ENCODE measurements at regions not wholly inside any gene's neighbourhood (a gene's known extent, or its start where the extent isn't known, plus 50 kb on each side); places are given as distances from the start of the nearest gene placed in this dataset.

- TF ChIP-seq TCF12 (IDR thresholded peaks at IDR 0.05; ENCODE audit: low read depth) (no peak), USF1 (IDR thresholded peaks at IDR 0.05) (no peak), FOXM1 (IDR thresholded peaks at IDR 0.05; ENCODE audit: borderline replicate concordance, low read depth) (no peak)
Measured at GRCh38 chr2:184534986-184535385, 63.3 kb upstream of the ZNF804A start.

GRCh38 chr2:184540246-184540789 is 58.0 kb upstream of the ZNF804A start:
- TF ChIP-seq EP300 (IDR thresholded peaks at IDR 0.05; ENCODE audit: borderline replicate concordance) (no peak), NFIC (IDR thresholded peaks at IDR 0.05) (no peak), YY1 (IDR thresholded peaks at IDR 0.05; ENCODE audit: low read depth) (no peak), USF1 (IDR thresholded peaks at IDR 0.05) (no peak), TEAD4 (IDR thresholded peaks at IDR 0.05) (no peak), FOXM1 (IDR thresholded peaks at IDR 0.05; ENCODE audit: borderline replicate concordance, low read depth) (no peak), TCF12 (IDR thresholded peaks at IDR 0.05; ENCODE audit: low read depth) (no peak), CREB1 (IDR thresholded peaks at IDR 0.05; ENCODE audit: low read depth) (no peak), TAF1 (IDR thresholded peaks at IDR 0.05; ENCODE audit: low read depth) (no peak), CEBPB (IDR thresholded peaks at IDR 0.05) (no peak), ZBTB7A (IDR thresholded peaks at IDR 0.05; ENCODE audit: low read depth) (no peak)

- no peak for TF ChIP-seq EP300 (IDR thresholded peaks at IDR 0.05; ENCODE audit: borderline replicate concordance)
- no peak for TF ChIP-seq TAF1 (IDR thresholded peaks at IDR 0.05; ENCODE audit: low read depth)
- TF ChIP-seq CEBPB (IDR thresholded peaks at IDR 0.05) = no peak
- no peak for TF ChIP-seq REST (IDR thresholded peaks at IDR 0.05; ENCODE audit: low read depth)
- TF ChIP-seq FOXM1 (IDR thresholded peaks at IDR 0.05; ENCODE audit: borderline replicate concordance, low read depth) = no peak
- TF ChIP-seq EGR1 (IDR thresholded peaks at IDR 0.05) = no peak
- no peak for TF ChIP-seq TEAD4 (IDR thresholded peaks at IDR 0.05)
- no peak for TF ChIP-seq USF1 (IDR thresholded peaks at IDR 0.05)
- no peak for TF ChIP-seq RAD21 (IDR thresholded peaks at IDR 0.05; ENCODE audit: low read depth)
Measured at GRCh38 chr2:184541591-184541990, 56.7 kb upstream of the ZNF804A start.

- no peak for TF ChIP-seq CREB1 (IDR thresholded peaks at IDR 0.05; ENCODE audit: low read depth)
- TF ChIP-seq EGR1 (IDR thresholded peaks at IDR 0.05) = no peak
- TF ChIP-seq YY1 (IDR thresholded peaks at IDR 0.05; ENCODE audit: low read depth) = no peak
- TF ChIP-seq RAD21 (IDR thresholded peaks at IDR 0.05; ENCODE audit: low read depth) = no peak
- TF ChIP-seq TAF1 (IDR thresholded peaks at IDR 0.05; ENCODE audit: low read depth) = no peak
- TF ChIP-seq USF1 (IDR thresholded peaks at IDR 0.05) = no peak
- no peak for TF ChIP-seq MAX (IDR thresholded peaks at IDR 0.05)
- TF ChIP-seq TEAD4 (IDR thresholded peaks at IDR 0.05) = no peak
- TF ChIP-seq REST (IDR thresholded peaks at IDR 0.05; ENCODE audit: low read depth) = no peak
- TF ChIP-seq CEBPB (IDR thresholded peaks at IDR 0.05) = no peak
- TF ChIP-seq NFIC (IDR thresholded peaks at IDR 0.05) = no peak
Measured at GRCh38 chr2:184543832-184544231, 54.5 kb upstream of the ZNF804A start.
